Breast epithelium (tissue), 3 donors: ENCODE measurements at regions not wholly inside any gene's neighbourhood (a gene's known extent, or its start where the extent isn't known, plus 50 kb on each side); places are given as distances from the start of the nearest gene placed in this dataset.

Experiments used
- CTCF ChIP-seq, 3 donors: fragments of 450-650 bp; IDR thresholded peaks; one replicate each; pipeline ENCODE4 v1.5.1; 2016 to 2017; ENCODE audit warnings: antibody characterized with exemption in 3 of 3, mild to moderate bottlenecking in 3 of 3, moderate library complexity in 3 of 3
- POLR2A ChIP-seq: fragments of 450-650 bp; IDR thresholded peaks from one replicate; pipeline ENCODE4 v1.6.1; 2016; ENCODE audit warnings: antibody characterized with exemption, mild to moderate bottlenecking, moderate library complexity

DNA sequence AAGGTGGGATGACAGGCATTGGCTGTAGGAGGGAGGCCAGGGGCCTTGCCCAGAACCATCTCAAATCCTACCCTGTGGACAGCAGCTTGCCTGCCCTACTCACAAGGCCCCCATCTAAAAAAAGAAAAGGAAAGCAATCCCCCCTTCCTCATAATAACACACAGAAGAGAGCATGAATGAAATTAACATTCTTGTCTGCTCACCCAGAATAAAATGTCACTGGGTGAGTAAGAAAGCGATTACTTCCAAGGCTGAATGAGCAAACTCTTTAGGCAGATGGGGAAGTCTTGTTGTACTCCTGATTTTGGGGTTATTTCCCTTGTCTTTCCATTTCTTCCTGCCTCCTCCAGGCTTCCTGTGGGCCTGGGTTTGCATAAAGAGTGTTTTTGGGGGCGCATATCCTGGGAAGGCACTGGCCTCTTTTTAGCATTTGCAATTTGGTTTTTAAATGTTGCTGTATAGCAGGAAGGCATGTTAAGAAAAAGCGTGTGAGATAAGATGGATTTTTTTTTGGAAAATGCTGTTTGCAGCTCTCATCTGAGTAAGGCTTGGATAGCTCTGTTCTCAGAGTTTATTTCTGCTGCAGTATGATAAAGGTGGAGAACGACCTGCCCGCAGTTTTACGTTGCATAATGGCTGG is 248.3 kb upstream of the GATB start:
- TF ChIP-seq POLR2A = no peak
- no peak for TF ChIP-seq CTCF (IDR thresholded peaks at IDR 0.05)
